Posterior vena cava (tissue), 2 donors: ENCODE measurements at regions not wholly inside any gene's neighbourhood (a gene's known extent, or its start where the extent isn't known, plus 50 kb on each side); places are given as distances from the start of the nearest gene placed in this dataset.
A peak's percentile ranks its signal among the peaks of the same experiment; 100 is the strongest.
"Not testable (repeated sequence)": the region's sequence is repeated elsewhere in the genome, so short reads cannot be mapped to it uniquely, and the experiment has no call there.

Experiments
- DNase-seq: peaks from one replicate; pipeline ENCODE4 v3.0.0-alpha.2; 2020; ENCODE audit warnings: low spot score
- intact Hi-C, 2 donors: fragments of 100-400 bp; cut with DNase I; formaldehyde crosslinking; loops; one replicate each; pipeline versions ENCODE4 v1.14.1 to v1.14.2; 2022 to 2023
- donor health status: DM: yes; HTN: yes; CAD: no.
- donor health status: DM: yes; HTN: yes; CAD: no.

GRCh38 chr2:160616149-160616548 is 122.5 kb upstream of the RBMS1 start:
- no peak for DNase-seq
- intact Hi-C loops = no loop called here

- intact Hi-C loops = no loop called here
- no peak for DNase-seq
Observed at GRCh38 chr2:160621748-160622147, 128.1 kb upstream of the RBMS1 start.

GRCh38 chr2:160628020-160628637 is 134.5 kb upstream of the RBMS1 start:
- DNase-seq, intact Hi-C loops: not testable (repeated sequence)

- intact Hi-C loops = no loop called here
- no peak for DNase-seq
Observed at GRCh38 chr2:160628811-160629210, 135.2 kb upstream of the RBMS1 start.

- intact Hi-C loops = no loop called here
- no peak for DNase-seq
Observed at GRCh38 chr2:160630801-160631590, 137.4 kb upstream of the RBMS1 start.

GRCh38 chr2:160632084-160632975 is 138.7 kb upstream of the RBMS1 start:
- DNase-seq = no peak
- intact Hi-C loops = no loop called here

- intact Hi-C loops = no loop called here
Observed at GRCh38 chr2:160634436-160634835, 140.8 kb upstream of the RBMS1 start.

GRCh38 chr2:160635488-160635887 is 141.9 kb upstream of the RBMS1 start:
- intact Hi-C loops = no loop called here

More at GRCh38 chr2:160634436-160634835, 140.8 kb upstream of the RBMS1 start:
- DNase-seq = no peak

GRCh38 chr2:160639472-160639871 is 145.9 kb upstream of the RBMS1 start:
- no peak for DNase-seq
- intact Hi-C loops = no loop called here

More at GRCh38 chr2:160635488-160635887, 141.9 kb upstream of the RBMS1 start:
- no peak for DNase-seq

GRCh38 chr2:160646684-160647444 is 153.3 kb upstream of the RBMS1 start:
- intact Hi-C loops = no loop called here
- DNase-seq = no peak

GRCh38 chr2:160647967-160648685 is 154.5 kb upstream of the RBMS1 start:
- intact Hi-C loops = no loop called here
- DNase-seq = no peak

- DNase-seq = peak; percentile 79
- intact Hi-C loops = no loop called here
Observed at GRCh38 chr2:160649698-160650097, 156.1 kb upstream of the RBMS1 start.

- DNase-seq = no peak
- intact Hi-C loops = no loop called here
Observed at GRCh38 chr2:160650196-160651118, 156.8 kb upstream of the RBMS1 start.

GRCh38 chr2:160651416-160652200 is 158.0 kb upstream of the RBMS1 start:
- intact Hi-C loops = no loop called here
- DNase-seq = no peak

GRCh38 chr2:160652236-160652635 is 158.6 kb upstream of the RBMS1 start:
- intact Hi-C loops = no loop called here

GRCh38 chr2:160657196-160657595 is 163.6 kb upstream of the RBMS1 start:
- DNase-seq = no peak
- intact Hi-C loops = no loop called here

More at GRCh38 chr2:160652236-160652635, 158.6 kb upstream of the RBMS1 start:
- DNase-seq = peak; percentile 79

GRCh38 chr2:160658851-160659250 is 165.2 kb upstream of the RBMS1 start:
- no peak for DNase-seq
- intact Hi-C loops = no loop called here
